ENCODE measurements at regions not wholly inside any gene's neighbourhood (a gene's known extent, or its start where the extent isn't known, plus 50 kb on each side); places are given as distances from the start of the nearest gene placed in this dataset.

DNA sequence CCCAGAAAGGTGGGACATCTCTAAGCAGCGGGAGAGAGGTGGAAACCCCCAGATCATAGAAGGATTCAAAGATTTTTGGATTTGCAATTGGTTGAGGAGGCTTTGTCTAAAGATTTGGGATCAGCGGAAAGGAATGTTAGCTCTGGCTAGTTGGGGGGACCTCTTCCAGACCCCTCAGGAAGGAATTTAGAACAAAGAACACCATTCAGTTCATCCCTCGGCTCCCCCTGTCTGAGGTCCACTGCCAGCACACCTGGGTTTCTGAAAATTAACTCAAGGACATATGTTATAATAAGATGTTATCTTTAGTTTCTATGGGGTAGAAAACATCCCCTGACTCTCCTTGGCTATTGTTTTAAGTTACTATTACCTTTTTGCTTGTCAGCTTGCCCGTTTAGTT is 163.6 kb downstream of the CEP135 start:
- no peak overlapping the region for H3K27ac ChIP-seq (ENCODE audit: low read length)

DNA sequence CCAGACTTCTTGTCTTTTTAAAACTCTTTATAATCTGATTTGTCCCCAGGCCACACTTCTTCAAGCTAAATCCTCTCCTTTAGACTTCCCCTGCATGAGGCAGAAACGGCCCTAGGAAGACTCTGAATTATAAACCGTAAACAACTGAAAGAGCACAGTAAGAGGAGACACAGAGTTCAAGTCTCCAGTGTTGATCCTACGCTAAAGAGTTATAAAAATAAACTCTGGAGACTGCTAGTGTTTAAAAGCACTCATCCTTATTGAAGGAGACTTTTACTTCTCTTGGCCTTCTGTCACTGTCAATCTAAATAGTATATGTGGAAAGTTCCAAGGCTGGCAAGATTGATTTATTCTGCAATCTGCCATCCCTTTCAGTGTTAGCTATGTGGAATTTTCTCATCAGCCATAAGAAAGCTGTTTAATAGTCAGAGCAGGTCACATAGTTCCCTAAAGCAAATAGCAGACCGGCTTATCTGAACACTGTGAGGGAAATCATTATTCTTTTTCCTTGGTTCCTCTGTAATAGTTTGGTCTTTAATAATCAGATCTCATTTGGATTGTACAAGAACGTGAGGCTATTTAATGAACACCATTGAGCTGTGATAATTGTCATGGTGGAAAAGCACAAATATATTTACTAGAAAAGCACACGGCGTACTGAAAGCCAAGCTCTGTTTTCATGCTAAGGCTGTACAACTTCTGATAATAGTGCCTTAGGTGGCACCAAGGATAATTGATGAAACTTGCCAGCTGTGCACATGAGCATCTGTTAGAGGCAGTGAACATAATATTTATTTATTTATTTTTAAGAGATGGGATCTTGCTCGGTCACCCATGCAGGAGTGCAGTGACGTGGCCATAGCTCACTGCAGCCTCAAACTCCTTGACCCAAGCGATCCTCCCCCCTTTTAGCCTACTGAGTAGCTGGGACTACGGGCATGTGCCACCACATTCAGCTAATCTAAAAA is 157.7 kb downstream of the CEP135 start:
- Histone ChIP-seq H3K4me3 (ENCODE audit: low read length) (no peak overlapping the region), H3K4me1 (ENCODE audit: control insufficient read depth, insufficient read depth, low read length) (no peaks in the 10 kb centered on the region), H3K27me3 (ENCODE audit: control insufficient read depth, insufficient read depth, low read length) (no peaks in the 10 kb centered on the region), H3K27ac (ENCODE audit: low read length) (no peak overlapping the region), H3K36me3 (ENCODE audit: control insufficient read depth, insufficient read depth, low read length) (no peaks in the 10 kb centered on the region), H3K9me3 (ENCODE audit: control insufficient read depth, insufficient read depth, low read length) (no peaks in the 10 kb centered on the region)
- WGBS (ENCODE audit: insufficient coverage, insufficient read length), result no CpG with 5 or more reads among the region's 11 CpGs
- DNase-seq (ENCODE audit: low read depth, low spot score), result no peak

More for the DNA sequence above, 163.6 kb downstream of the CEP135 start:
- no peaks in the 10 kb centered on the region for H3K27me3 ChIP-seq (ENCODE audit: control insufficient read depth, insufficient read depth, low read length)
- no CpG with 5 or more reads among the region's 4 CpGs for WGBS (ENCODE audit: insufficient coverage, insufficient read length)
- no peaks in the 10 kb centered on the region for H3K36me3 ChIP-seq (ENCODE audit: control insufficient read depth, insufficient read depth, low read length)
- H3K9me3 ChIP-seq (ENCODE audit: control insufficient read depth, insufficient read depth, low read length), result no peaks in the 10 kb centered on the region
- H3K4me1 ChIP-seq (ENCODE audit: control insufficient read depth, insufficient read depth, low read length), result no peaks in the 10 kb centered on the region
- no peak overlapping the region for H3K4me3 ChIP-seq (ENCODE audit: low read length)
- DNase-seq (ENCODE audit: low read depth, low spot score), result no peak

DNA sequence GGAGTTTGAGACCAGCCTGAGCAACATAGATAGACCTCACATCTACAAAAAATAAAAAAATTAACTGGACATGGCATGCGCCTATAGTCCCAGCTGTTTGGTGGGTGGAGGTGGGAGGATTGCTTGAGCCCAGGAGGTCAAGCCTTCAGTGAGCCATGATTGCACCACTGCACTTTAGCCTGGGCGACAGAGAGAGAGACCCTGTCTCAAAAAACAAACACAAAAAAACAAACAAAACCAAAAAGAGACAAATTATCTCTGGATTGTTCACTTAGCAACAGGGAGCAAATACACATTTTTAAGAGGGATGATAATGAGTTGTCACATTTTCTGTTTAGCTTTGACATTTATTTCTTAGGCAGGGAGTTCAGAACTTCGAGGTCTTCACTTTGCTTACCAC is 155.4 kb downstream of the CEP135 start:
- no CpG with 5 or more reads among the region's 3 CpGs for WGBS (ENCODE audit: insufficient coverage, insufficient read length)
- H3K4me1 ChIP-seq (ENCODE audit: control insufficient read depth, insufficient read depth, low read length), result no peaks in the 10 kb centered on the region

DNA sequence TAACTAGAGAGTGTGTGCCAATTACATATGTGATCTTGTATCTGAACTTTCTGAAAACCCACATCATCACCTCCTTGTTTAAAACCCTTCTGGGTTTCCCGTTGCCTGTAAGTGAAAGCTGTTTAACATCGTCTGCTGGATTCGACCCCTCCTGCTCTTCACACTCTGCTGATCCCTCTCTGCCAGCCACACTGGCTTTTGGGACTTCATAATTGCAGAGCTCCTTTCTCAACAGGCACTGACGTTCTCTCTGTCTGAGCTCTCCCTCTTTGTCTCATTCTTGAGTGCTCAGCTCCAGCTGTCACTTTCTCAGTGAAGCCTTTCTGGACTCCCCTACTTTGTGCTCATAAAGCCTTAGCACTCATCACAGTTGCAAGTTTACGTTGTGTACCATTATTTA is 153.9 kb downstream of the CEP135 start:
- WGBS (ENCODE audit: insufficient coverage, insufficient read length), result no CpG with 5 or more reads among the region's 5 CpGs
- no peak for DNase-seq (ENCODE audit: low read depth, low spot score)
- H3K36me3 ChIP-seq (ENCODE audit: control insufficient read depth, insufficient read depth, low read length), result no peaks in the 10 kb centered on the region
- no peak overlapping the region for H3K4me3 ChIP-seq (ENCODE audit: low read length)
- no peaks in the 10 kb centered on the region for H3K27me3 ChIP-seq (ENCODE audit: control insufficient read depth, insufficient read depth, low read length)
- H3K9me3 ChIP-seq (ENCODE audit: control insufficient read depth, insufficient read depth, low read length), result no peaks in the 10 kb centered on the region
- no peaks in the 10 kb centered on the region for H3K4me1 ChIP-seq (ENCODE audit: control insufficient read depth, insufficient read depth, low read length)
- H3K27ac ChIP-seq (ENCODE audit: low read length), result no peak overlapping the region

More for the DNA sequence above, 155.4 kb downstream of the CEP135 start:
- Histone ChIP-seq H3K27ac (ENCODE audit: low read length) (no peak overlapping the region), H3K36me3 (ENCODE audit: control insufficient read depth, insufficient read depth, low read length) (no peaks in the 10 kb centered on the region), H3K9me3 (ENCODE audit: control insufficient read depth, insufficient read depth, low read length) (no peaks in the 10 kb centered on the region), H3K27me3 (ENCODE audit: control insufficient read depth, insufficient read depth, low read length) (no peaks in the 10 kb centered on the region), H3K4me3 (ENCODE audit: low read length) (no peak overlapping the region)
- no peak for DNase-seq (ENCODE audit: low read depth, low spot score)

DNA sequence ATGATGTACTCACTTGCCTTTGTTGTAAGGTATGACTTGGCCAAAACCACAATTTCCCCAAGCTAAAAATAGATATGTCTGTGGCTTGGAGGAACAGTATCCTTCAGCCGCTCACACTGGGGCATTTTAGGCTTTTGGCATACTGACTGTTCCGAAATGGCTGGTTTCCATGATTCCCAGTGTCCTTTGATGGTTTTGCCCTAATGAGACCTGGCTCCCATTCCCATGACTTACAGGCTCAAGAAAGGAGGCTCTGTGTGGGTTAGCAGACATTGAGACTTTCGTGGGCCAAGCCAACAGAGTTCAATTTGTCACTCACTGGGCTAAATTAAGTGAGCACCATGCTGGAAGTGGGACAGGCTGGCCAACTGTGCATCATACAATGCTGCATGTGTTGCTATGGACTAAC is 150.6 kb downstream of the CEP135 start:
- no CpG with 5 or more reads among the region's 3 CpGs for WGBS (ENCODE audit: insufficient coverage, insufficient read length)
- H3K36me3 ChIP-seq (ENCODE audit: control insufficient read depth, insufficient read depth, low read length), result no peaks in the 10 kb centered on the region
- H3K27ac ChIP-seq (ENCODE audit: low read length), result no peak overlapping the region
- H3K4me3 ChIP-seq (ENCODE audit: low read length), result no peak overlapping the region
- H3K27me3 ChIP-seq (ENCODE audit: control insufficient read depth, insufficient read depth, low read length), result no peaks in the 10 kb centered on the region
- H3K4me1 ChIP-seq (ENCODE audit: control insufficient read depth, insufficient read depth, low read length), result no peaks in the 10 kb centered on the region
- DNase-seq (ENCODE audit: low read depth, low spot score), result no peak
- no peaks in the 10 kb centered on the region for H3K9me3 ChIP-seq (ENCODE audit: control insufficient read depth, insufficient read depth, low read length)

DNA sequence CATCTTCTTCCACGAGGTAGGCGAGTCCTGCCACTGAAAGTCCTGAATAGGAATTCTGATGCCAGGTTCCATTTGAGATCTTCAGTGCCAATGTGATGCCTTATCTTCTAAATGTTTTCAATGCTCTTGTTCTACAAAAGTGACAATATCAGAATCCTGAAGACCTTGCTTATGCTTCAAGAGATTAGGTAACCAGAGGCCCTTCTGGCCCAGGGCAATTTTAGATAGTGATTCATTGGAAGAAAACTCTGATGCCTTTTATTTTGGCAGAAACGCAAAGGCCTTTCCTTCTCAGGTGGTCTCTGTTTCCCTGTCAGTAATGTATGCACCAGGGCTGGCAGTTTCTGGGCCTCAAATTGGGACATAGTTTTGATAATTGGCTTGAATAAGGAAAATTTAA is 144.8 kb downstream of the CEP135 start:
- Histone ChIP-seq H3K4me1 (ENCODE audit: control insufficient read depth, insufficient read depth, low read length) (no peaks in the 10 kb centered on the region), H3K27ac (ENCODE audit: low read length) (no peak overlapping the region), H3K9me3 (ENCODE audit: control insufficient read depth, insufficient read depth, low read length) (no peaks in the 10 kb centered on the region), H3K27me3 (ENCODE audit: control insufficient read depth, insufficient read depth, low read length) (no peaks in the 10 kb centered on the region), H3K36me3 (ENCODE audit: control insufficient read depth, insufficient read depth, low read length) (no peaks in the 10 kb centered on the region), H3K4me3 (ENCODE audit: low read length) (no peak overlapping the region)
- no CpG with 5 or more reads among the region's 3 CpGs for WGBS (ENCODE audit: insufficient coverage, insufficient read length)
- DNase-seq (ENCODE audit: low read depth, low spot score), result no peak

DNA sequence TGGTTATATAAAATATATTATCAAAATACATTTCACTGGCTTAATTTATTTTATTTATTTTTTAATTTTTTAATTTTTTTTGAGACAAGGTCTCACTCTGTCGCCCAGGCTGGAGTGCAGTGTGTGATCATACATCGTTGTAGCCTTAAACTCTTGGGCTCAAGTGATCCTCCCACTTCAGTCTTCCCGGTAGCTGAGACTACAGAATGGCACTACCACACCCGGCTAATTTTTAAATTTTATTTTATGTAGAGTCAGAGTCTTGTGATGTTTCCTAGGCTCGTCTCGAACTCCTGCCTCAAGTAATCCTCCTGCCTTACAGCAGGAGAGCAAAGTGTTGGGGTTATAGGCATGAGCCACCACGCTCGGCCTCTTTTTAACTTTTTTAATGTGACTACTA is 143.8 kb downstream of the CEP135 start:
- Histone ChIP-seq H3K27me3 (ENCODE audit: control insufficient read depth, insufficient read depth, low read length) (no peaks in the 10 kb centered on the region), H3K9me3 (ENCODE audit: control insufficient read depth, insufficient read depth, low read length) (no peaks in the 10 kb centered on the region), H3K36me3 (ENCODE audit: control insufficient read depth, insufficient read depth, low read length) (no peaks in the 10 kb centered on the region), H3K4me3 (ENCODE audit: low read length) (no peak overlapping the region), H3K27ac (ENCODE audit: low read length) (no peak overlapping the region), H3K4me1 (ENCODE audit: control insufficient read depth, insufficient read depth, low read length) (no peaks in the 10 kb centered on the region)
- DNase-seq (ENCODE audit: low read depth, low spot score), result no peak
- no CpG with 5 or more reads among the region's 8 CpGs for WGBS (ENCODE audit: insufficient coverage, insufficient read length)

DNA sequence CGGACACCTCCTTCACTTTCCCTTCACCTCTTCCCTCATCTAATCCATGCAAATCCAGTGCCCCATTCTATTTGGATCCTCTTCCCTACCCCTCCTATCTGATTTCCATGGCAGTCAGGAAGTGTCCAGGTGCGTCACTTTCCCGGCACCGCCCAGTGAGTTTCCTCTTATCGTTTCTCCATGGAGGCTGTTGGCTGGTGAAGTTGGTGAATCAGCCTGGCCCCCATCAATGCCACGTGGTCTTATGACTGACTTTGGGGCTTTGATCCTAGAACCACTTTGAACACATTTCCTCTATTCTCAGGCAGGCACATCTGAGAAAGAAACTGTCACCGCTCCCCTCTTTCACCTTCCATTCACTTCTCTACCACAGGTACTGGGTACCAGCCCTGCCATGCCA is 137.8 kb downstream of the CEP135 start:
- H3K27ac ChIP-seq (ENCODE audit: low read length), result no peak overlapping the region
- no peaks in the 10 kb centered on the region for H3K9me3 ChIP-seq (ENCODE audit: control insufficient read depth, insufficient read depth, low read length)
- DNase-seq (ENCODE audit: low read depth, low spot score), result no peak
- no peak overlapping the region for H3K4me3 ChIP-seq (ENCODE audit: low read length)
- no peaks in the 10 kb centered on the region for H3K36me3 ChIP-seq (ENCODE audit: control insufficient read depth, insufficient read depth, low read length)
- H3K27me3 ChIP-seq (ENCODE audit: control insufficient read depth, insufficient read depth, low read length), result no peaks in the 10 kb centered on the region
- no CpG with 5 or more reads among the region's 7 CpGs for WGBS (ENCODE audit: insufficient coverage, insufficient read length)
- no peaks in the 10 kb centered on the region for H3K4me1 ChIP-seq (ENCODE audit: control insufficient read depth, insufficient read depth, low read length)

DNA sequence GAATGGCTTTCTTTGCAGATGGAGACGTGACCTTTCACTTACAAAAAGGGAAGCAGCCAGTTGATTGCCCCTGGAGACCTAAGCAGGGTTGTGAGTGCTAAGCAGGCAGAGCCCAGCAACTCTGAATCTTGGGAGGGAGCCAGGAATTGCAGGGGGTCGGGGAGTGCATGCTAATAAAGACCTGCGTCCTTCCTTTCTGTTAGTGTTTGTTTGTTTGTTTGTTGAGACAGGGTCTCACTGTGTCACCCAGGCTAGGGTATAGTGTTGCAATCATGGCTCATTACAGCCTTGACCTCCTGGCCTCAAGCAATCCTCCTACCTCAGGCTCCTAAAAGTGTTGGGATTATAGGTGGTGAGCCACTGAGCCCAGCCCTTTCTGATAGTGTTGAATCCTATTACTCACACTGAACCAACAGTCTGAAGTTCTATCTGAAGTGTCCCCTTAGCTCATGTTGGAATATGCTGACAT is 137.4 kb downstream of the CEP135 start:
- Histone ChIP-seq H3K27me3 (ENCODE audit: control insufficient read depth, insufficient read depth, low read length) (no peaks in the 10 kb centered on the region), H3K27ac (ENCODE audit: low read length) (no peak overlapping the region), H3K9me3 (ENCODE audit: control insufficient read depth, insufficient read depth, low read length) (no peaks in the 10 kb centered on the region), H3K4me1 (ENCODE audit: control insufficient read depth, insufficient read depth, low read length) (no peaks in the 10 kb centered on the region), H3K36me3 (ENCODE audit: control insufficient read depth, insufficient read depth, low read length) (no peaks in the 10 kb centered on the region), H3K4me3 (ENCODE audit: low read length) (no peak overlapping the region)
- peak; percentile 9 for DNase-seq (ENCODE audit: low read depth, low spot score)
- WGBS (ENCODE audit: insufficient coverage, insufficient read length), result no CpG with 5 or more reads among the region's 3 CpGs

DNA sequence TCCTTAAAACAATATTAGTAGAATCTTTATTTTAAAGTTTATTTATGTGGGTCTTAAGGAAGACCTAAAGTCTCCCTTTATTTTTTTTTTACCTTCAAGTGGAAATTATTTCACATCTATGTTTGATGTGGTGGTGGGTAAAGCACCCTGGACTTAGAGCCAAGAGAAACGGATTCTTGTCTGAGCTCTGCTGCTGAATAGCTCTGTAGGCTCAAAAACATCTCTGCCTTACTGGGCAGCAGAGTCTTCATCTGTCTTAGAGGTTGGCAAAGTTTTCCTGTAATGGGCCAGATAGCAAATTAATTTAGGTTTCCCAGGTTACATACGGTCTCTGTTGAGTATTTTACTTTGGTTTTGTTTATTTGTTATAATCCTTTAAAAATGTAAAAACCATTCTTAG is 136.5 kb downstream of the CEP135 start:
- Histone ChIP-seq H3K27me3 (ENCODE audit: control insufficient read depth, insufficient read depth, low read length) (no peaks in the 10 kb centered on the region), H3K9me3 (ENCODE audit: control insufficient read depth, insufficient read depth, low read length) (no peaks in the 10 kb centered on the region), H3K4me3 (ENCODE audit: low read length) (no peak overlapping the region), H3K4me1 (ENCODE audit: control insufficient read depth, insufficient read depth, low read length) (no peaks in the 10 kb centered on the region), H3K36me3 (ENCODE audit: control insufficient read depth, insufficient read depth, low read length) (no peaks in the 10 kb centered on the region), H3K27ac (ENCODE audit: low read length) (no peak overlapping the region)
- DNase-seq (ENCODE audit: low read depth, low spot score), result no peak
- WGBS (ENCODE audit: insufficient coverage, insufficient read length), result no CpG with 5 or more reads among the region's 2 CpGs

DNA sequence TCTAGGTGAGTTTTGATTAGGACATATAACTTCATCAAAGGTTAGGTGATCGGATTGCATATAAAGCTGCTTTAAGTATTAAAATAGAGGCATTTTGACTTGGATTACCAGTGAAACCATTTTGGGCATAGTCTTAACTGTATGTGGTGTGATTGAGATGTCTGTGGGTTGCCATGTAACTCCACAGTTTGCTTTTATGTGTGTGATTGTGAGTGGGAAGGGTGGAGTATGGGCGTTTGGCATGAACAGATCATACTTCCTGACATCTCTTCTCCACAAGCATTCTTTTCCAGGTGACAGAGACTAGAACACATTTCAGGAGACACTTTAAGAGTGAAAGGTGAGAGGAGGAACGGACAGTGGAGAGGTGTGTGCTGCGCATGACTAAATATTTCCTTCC is 136.1 kb downstream of the CEP135 start:
- H3K4me1 ChIP-seq (ENCODE audit: control insufficient read depth, insufficient read depth, low read length), result no peaks in the 10 kb centered on the region
- H3K4me3 ChIP-seq (ENCODE audit: low read length), result no peak overlapping the region
- no peak overlapping the region for H3K27ac ChIP-seq (ENCODE audit: low read length)
- H3K9me3 ChIP-seq (ENCODE audit: control insufficient read depth, insufficient read depth, low read length), result no peaks in the 10 kb centered on the region
- H3K27me3 ChIP-seq (ENCODE audit: control insufficient read depth, insufficient read depth, low read length), result no peaks in the 10 kb centered on the region
- no peaks in the 10 kb centered on the region for H3K36me3 ChIP-seq (ENCODE audit: control insufficient read depth, insufficient read depth, low read length)
- no peak for DNase-seq (ENCODE audit: low read depth, low spot score)
- WGBS (ENCODE audit: insufficient coverage, insufficient read length), result no CpG with 5 or more reads among the region's 4 CpGs
